Esophagus squamous epithelium (tissue), 4 donors: ENCODE measurements at regions not wholly inside any gene's neighbourhood (a gene's known extent, or its start where the extent isn't known, plus 50 kb on each side); places are given as distances from the start of the nearest gene placed in this dataset.

Experiments used
- POLR2A ChIP-seq, 4 donors: fragments of 450-650 bp; IDR thresholded peaks; one replicate each; pipeline ENCODE4 v1.6.1; 2017; ENCODE audit warnings: antibody characterized with exemption in 4 of 4, mild to moderate bottlenecking in 4 of 4, moderate library complexity in 3 of 4
- TF ChIP-seq, protein P1 (sequence below), 6 experiments: fragments of 450-650 bp in 4 of 6; fragments of 200-600 bp in 2 of 6; sonication (generic) in 2 of 6; IDR thresholded peaks; one replicate each; pipeline ENCODE4 v1.5.1; 2016 to 2019; ENCODE audit warnings: antibody characterized with exemption in 6 of 6, mild to moderate bottlenecking in 4 of 6, moderate library complexity in 4 of 6

DNA sequence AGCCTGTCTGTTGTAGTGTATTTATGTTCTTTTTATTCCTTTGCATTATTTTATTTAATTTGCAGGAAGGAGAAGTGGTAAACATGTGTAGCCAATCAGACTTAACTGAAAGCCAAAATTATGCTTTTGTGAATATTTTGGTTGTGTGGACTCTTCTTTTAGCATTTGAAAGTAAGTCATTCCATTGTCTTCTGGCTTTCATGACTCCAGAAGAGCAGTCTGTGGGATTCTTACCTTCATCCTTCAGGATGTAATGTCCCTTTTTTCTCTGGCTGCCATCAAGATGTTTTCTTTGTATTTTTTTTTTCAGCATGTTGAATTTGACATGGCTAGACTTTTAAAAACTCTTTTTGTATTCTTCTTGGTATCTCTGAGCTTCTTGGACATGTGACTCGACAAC lies 895.2 kb upstream of the ZEB2 start:
- TF ChIP-seq, protein P1, sequence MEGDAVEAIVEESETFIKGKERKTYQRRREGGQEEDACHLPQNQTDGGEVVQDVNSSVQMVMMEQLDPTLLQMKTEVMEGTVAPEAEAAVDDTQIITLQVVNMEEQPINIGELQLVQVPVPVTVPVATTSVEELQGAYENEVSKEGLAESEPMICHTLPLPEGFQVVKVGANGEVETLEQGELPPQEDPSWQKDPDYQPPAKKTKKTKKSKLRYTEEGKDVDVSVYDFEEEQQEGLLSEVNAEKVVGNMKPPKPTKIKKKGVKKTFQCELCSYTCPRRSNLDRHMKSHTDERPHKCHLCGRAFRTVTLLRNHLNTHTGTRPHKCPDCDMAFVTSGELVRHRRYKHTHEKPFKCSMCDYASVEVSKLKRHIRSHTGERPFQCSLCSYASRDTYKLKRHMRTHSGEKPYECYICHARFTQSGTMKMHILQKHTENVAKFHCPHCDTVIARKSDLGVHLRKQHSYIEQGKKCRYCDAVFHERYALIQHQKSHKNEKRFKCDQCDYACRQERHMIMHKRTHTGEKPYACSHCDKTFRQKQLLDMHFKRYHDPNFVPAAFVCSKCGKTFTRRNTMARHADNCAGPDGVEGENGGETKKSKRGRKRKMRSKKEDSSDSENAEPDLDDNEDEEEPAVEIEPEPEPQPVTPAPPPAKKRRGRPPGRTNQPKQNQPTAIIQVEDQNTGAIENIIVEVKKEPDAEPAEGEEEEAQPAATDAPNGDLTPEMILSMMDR (IDR thresholded peaks at IDR 0.05) = no peak
- TF ChIP-seq POLR2A (IDR thresholded peaks at IDR 0.05) = no peak
